ENCODE measurements at regions not wholly inside any gene's neighbourhood (a gene's known extent, or its start where the extent isn't known, plus 50 kb on each side); places are given as distances from the start of the nearest gene placed in this dataset.

GRCh38 chr13:99436686-99437416, 64.4 kb upstream of the TM9SF2 start:
- DNase-seq, result peak; percentile 43

- no peak for DNase-seq
Measured at GRCh38 chr13:99439048-99439447, 62.2 kb upstream of the TM9SF2 start.

- DNase-seq, result no peak
Measured at GRCh38 chr13:99439850-99440604, 61.2 kb upstream of the TM9SF2 start.

GRCh38 chr13:99442273-99442895, 58.9 kb upstream of the TM9SF2 start:
- DNase-seq, result peak; percentile 15

GRCh38 chr13:99446242-99446641, 55.0 kb upstream of the TM9SF2 start:
- no peak for DNase-seq

- DNase-seq, result no peak
Measured at GRCh38 chr13:99448546-99448945, 52.7 kb upstream of the TM9SF2 start.

GRCh38 chr13:99450416-99450815, 50.9 kb upstream of the TM9SF2 start:
- DNase-seq, result no peak

Measured in NCI-H2029 treated with DMSO at 0.1 percent for 48 hours (cell line).